Type B pancreatic cell (in vitro differentiated cells): ENCODE measurements at regions not wholly inside any gene's neighbourhood (a gene's known extent, or its start where the extent isn't known, plus 50 kb on each side); places are given as distances from the start of the nearest gene placed in this dataset.
"Not testable (repeated sequence)": the region's sequence is repeated elsewhere in the genome, so short reads cannot be mapped to it uniquely, and the experiment has no call there.

Experiments
- DNase-seq: peaks from one replicate; pipeline ENCODE4 v3.0.0; 2021; ENCODE audit warnings: mixed read lengths; ENCODE audit not compliant: unreplicated experiment; ENCODE audit errors: extremely low spot score
- H3K27ac Mint-ChIP-seq: 2 replicates; pipeline ENCODE4 v1.8.0; 2021; ENCODE audit warnings: mild to moderate bottlenecking, mixed read lengths
- H3K27me3 Mint-ChIP-seq: 2 replicates; pipeline ENCODE4 v1.8.0; 2021; ENCODE audit warnings: mixed read lengths
- H3K36me3 Mint-ChIP-seq: 2 replicates; pipeline ENCODE4 v1.8.0; 2021; ENCODE audit warnings: mixed read lengths
- H3K4me1 Mint-ChIP-seq: one replicate; pipeline ENCODE4 v1.8.0; 2021; ENCODE audit warnings: mixed read lengths; ENCODE audit not compliant: unreplicated experiment
- H3K4me3 Mint-ChIP-seq: 2 replicates; pipeline ENCODE4 v1.8.0; 2021; ENCODE audit warnings: mild to moderate bottlenecking, mixed read lengths
- H3K9me3 Mint-ChIP-seq: 2 replicates; pipeline ENCODE4 v1.8.0; 2021; ENCODE audit warnings: mixed read lengths
- CTCF ChIP-seq: fragments of 200-600 bp; sonication (generic); conservative IDR thresholded peaks from 2 replicates; pipeline ENCODE4 v1.5.0; 2021; ENCODE audit warnings: antibody characterized with exemption, mild to moderate bottlenecking

- Mint-ChIP-seq H3K27me3 (peaks cover 3% of the 10 kb centered on the region), H3K36me3 (no peaks in the 10 kb centered on the region), H3K4me1 (peaks cover 7% of the 10 kb centered on the region), H3K9me3 (no peaks in the 10 kb centered on the region), H3K4me3 (no peak overlapping the region), H3K27ac (no peak overlapping the region)
- DNase-seq = no peak
- TF ChIP-seq CTCF = no peak
Measured at GRCh38 chr18:41870191-41870590, 84.8 kb upstream of the PIK3C3 start.

DNA sequence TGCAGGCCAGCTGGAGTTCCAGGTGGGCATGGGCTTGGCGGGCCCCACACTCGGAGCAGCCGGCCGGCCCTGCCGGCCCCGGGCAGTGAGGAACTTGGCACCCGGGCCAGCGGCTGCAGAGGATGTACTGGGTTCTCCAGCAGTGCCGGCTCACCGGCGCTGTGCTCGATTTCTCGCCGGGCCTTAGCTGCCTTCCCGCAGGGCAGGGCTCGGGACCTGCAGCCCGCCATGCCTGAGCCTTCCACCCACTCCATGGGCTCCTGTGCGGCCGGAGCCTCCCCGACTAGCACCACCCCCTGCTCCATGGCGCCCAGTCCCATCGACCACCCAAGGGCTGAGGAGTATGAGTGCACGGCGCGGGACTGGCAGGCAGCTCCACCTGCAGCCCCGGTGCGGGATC is 89.2 kb upstream of the PIK3C3 start:
- H3K27ac Mint-ChIP-seq, DNase-seq, H3K27me3 Mint-ChIP-seq, H3K9me3 Mint-ChIP-seq, H3K36me3 Mint-ChIP-seq, H3K4me1 Mint-ChIP-seq, H3K4me3 Mint-ChIP-seq: not testable (repeated sequence)

DNA sequence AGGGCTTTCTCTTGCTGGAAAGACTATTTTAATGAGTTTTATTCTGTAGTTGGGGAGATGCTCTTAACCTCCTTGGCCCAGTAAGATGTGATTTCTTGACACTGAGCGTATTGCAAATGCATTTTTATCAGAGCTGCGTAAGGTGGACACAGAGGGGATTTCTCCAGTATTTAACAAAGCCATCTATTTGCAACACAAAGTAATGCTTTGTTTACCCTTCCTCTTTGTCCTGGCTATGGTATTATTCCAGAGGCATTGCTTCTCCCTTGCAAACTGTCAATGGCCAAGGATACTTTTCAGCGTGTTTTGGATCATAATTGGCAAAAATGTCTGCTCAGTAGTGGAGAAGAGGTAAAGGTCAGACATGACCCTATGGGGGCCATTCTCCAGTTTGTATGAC is 90.8 kb upstream of the PIK3C3 start:
- H3K4me3 Mint-ChIP-seq = no peak overlapping the region
- H3K9me3 Mint-ChIP-seq = no peaks in the 10 kb centered on the region
- H3K36me3 Mint-ChIP-seq = no peaks in the 10 kb centered on the region
- DNase-seq = no peak
- TF ChIP-seq CTCF = no peak
- peaks cover 6% of the 10 kb centered on the region for H3K27me3 Mint-ChIP-seq
- no peak overlapping the region for H3K27ac Mint-ChIP-seq
- peaks cover under 1% of the 10 kb centered on the region for H3K4me1 Mint-ChIP-seq

- Mint-ChIP-seq H3K4me1 (no peaks in the 10 kb centered on the region), H3K27ac (no peak overlapping the region), H3K27me3 (peaks cover 9% of the 10 kb centered on the region), H3K9me3 (no peaks in the 10 kb centered on the region), H3K36me3 (no peaks in the 10 kb centered on the region), H3K4me3 (no peak overlapping the region)
- DNase-seq = no peak
- no peak for TF ChIP-seq CTCF
Measured at GRCh38 chr18:41862921-41863320, 92.1 kb upstream of the PIK3C3 start.

DNA sequence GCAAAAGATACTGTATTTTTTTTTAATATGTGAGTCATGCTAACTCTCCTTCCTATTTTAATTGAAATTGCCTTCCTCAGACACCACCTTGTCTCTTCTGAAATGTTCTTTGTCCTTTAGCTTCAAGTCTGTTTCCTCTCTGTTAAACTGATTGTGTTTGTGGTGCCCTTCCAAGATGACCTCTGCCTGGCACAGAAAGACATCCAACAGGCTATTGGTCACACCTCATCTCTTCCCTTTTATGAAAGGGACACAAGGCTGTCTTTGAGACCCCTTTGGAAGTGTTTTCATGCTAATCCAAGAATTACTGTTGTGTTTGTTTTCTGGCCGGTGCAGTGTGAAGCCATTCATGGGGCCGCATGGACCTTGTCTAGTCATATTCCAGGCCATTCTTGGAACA is 94.0 kb upstream of the PIK3C3 start:
- Mint-ChIP-seq H3K36me3 (no peaks in the 10 kb centered on the region), H3K4me3 (no peak overlapping the region), H3K27ac (no peak overlapping the region), H3K27me3 (peaks cover 18% of the 10 kb centered on the region), H3K9me3 (no peaks in the 10 kb centered on the region), H3K4me1 (no peaks in the 10 kb centered on the region)
- no peak for DNase-seq
- TF ChIP-seq CTCF = no peak

DNA sequence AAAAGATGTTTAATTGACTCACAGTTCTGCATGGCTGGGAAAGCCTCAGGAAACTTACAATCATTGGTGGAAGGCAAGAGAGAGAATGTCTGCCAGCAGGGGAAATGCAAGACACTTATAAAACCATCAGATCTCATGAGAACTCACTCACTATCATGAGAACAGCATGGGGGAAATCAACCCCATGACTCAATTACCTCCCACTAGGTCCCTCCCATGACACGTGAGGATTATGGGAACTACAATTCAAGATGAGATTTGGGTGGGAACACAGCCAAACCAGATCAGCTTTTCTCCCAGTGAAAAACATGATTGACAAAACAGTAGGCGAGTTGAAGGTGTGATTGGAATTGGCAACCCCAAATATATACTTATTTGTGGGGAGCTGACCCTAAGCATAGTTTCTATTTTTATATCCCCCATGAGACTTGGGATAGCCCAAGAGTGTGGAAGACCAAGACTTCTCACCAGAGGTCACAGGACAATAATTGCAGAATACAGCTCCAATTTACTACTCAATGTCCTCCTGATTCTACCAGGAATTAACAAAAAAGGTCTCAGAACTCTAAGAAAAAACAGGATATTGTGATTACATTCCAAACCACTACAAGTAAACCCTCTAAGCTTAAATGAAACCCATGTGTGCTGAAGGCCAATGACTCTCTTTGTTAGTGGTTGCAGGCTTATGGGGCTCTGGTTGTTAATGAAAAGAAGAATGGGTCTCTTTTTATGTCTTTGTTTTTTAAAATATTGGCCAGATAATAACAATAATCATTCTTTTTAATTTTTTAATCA is 96.1 kb upstream of the PIK3C3 start:
- Mint-ChIP-seq H3K4me1 (no peaks in the 10 kb centered on the region), H3K4me3 (no peak overlapping the region), H3K9me3 (no peaks in the 10 kb centered on the region), H3K27ac (no peak overlapping the region), H3K36me3 (no peaks in the 10 kb centered on the region), H3K27me3 (peaks cover 19% of the 10 kb centered on the region)
- DNase-seq = no peak
- no peak for TF ChIP-seq CTCF
